ENCODE measurements at regions not wholly inside any gene's neighbourhood (a gene's known extent, or its start where the extent isn't known, plus 50 kb on each side); places are given as distances from the start of the nearest gene placed in this dataset.
"Not testable (repeated sequence)": the region's sequence is repeated elsewhere in the genome, so short reads cannot be mapped to it uniquely, and the experiment has no call there.

DNA sequence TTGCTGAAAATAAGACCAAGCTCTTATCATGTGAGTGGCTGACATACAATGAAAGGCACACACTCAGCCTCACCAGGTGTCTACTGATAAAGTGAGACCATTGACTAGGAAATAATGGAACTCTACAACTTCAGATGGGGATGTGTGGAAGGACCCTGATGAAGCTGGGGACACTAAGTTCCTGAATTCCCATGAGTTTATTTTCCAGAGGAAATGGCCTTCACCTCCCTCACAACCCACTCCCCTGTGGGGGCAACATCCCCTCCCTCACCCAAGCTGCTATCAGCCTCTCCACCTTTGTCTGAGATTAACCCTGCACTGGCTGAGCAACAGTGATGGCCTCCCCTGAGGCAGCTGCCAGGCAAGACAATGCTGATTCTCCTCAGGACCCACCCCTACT, 55.2 kb upstream of the SMARCAD1 start:
- DNase-seq (ENCODE audit: low spot score) = no peak

DNA sequence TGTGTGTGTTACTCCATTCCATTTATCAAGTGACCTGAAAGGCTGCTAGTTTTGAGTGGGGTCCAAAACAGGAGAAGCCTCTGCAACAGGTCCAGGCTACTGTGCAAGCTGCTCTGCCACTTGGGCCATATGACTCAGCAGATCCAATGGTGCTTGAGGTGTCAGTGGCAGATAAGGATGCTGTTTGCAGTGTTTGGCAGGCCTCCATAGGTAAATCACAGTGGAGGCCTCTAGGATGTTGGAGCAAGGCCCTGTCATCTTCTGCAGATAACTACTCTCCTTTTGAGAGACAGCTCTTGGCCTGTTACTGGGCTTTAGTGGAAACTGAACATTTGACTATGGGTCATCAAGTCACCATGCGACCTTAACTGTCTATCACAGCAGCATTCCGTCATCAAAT, 52.3 kb upstream of the SMARCAD1 start:
- not testable (repeated sequence) for DNase-seq (ENCODE audit: low spot score)

DNA sequence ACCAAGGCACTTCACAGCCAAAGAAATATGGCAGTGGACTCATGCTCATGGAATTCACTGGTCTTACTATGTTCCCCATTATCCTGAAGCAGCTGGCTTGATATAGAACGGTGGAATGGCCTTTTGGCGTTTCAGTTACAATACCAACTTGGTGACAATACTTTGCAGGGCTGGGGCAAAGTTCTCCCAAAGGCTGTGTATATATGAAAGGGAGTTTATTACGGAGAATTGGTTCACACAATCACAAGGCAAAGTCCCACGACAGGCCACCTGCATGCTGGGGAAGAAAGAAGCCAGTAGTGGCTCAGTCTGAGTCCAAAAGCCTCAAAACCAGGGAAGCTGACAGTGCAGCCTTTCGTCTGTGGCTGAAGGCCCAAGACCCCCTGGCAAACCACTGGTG, 50.8 kb upstream of the SMARCAD1 start:
- DNase-seq (ENCODE audit: low spot score) = no peak
